Large intestine (tissue), 3 donors: ENCODE measurements at regions not wholly inside any gene's neighbourhood (a gene's known extent, or its start where the extent isn't known, plus 50 kb on each side); places are given as distances from the start of the nearest gene placed in this dataset.

ENCODE experiments used
- DNase-seq, 2 donors: peaks; one replicate each; pipeline versions ENCODE4 v3.0.0 to v3.0.0-alpha.2; 2013
- H3K27ac ChIP-seq: one replicate; pipeline ENCODE4 v1.5.1; 2013; ENCODE audit warnings: low read length
- H3K27me3 ChIP-seq: 2 replicates; pipeline ENCODE4 v1.6.1; 2013; ENCODE audit warnings: low read length; ENCODE audit not compliant: control insufficient read depth, insufficient read depth
- H3K36me3 ChIP-seq: 2 replicates; pipeline ENCODE4 v1.6.1; 2013; ENCODE audit warnings: low read length; ENCODE audit not compliant: control insufficient read depth, insufficient read depth
- H3K4me1 ChIP-seq: one replicate; pipeline ENCODE4 v1.6.1; 2013; ENCODE audit warnings: low read length; ENCODE audit not compliant: control insufficient read depth, insufficient read depth
- H3K4me3 ChIP-seq: one replicate; pipeline ENCODE4 v1.5.1; 2013; ENCODE audit warnings: low read length
- H3K9me3 ChIP-seq: one replicate; pipeline ENCODE4 v1.6.1; 2013; ENCODE audit warnings: mild to moderate bottlenecking, low read depth, low read length, moderate library complexity; ENCODE audit not compliant: control insufficient read depth
- WGBS: methylation state at CpG from one replicate; pipeline ENCODE4 v1.1.5; 2013; ENCODE audit warnings: low lambda C conversion rate; ENCODE audit not compliant: insufficient coverage; 5-methylcytosine and 5-hydroxymethylcytosine counted together

GRCh38 chrX:124518885-124519284 is 172.5 kb downstream of the SH2D1A start:
- WGBS = no CpG with 5 or more reads among the region's 1 CpG
- Histone ChIP-seq H3K4me3 (no peak overlapping the region), H3K36me3 (no peaks in the 10 kb centered on the region), H3K27me3 (no peaks in the 10 kb centered on the region), H3K9me3 (no peaks in the 10 kb centered on the region), H3K4me1 (no peaks in the 10 kb centered on the region), H3K27ac (no peak overlapping the region)
- no peak for DNase-seq

DNA sequence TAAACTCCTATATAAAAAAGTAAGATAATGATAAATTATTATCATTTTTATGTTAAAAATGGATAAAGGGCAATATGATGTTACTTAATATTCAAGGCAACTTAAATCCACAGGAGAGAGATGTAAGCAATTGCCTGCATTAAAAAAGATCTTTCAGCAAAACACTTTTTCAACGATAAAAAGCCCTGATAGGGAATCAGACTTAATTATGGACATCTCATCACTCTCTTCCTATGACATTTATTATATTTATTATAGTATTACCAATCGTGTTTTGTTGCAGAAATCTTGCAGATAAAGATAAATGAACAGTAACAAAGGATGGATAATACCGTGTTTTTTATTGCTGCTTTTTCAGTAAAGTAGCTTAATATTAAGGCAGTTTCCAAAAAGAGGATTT is 178.5 kb downstream of the SH2D1A start:
- H3K27me3 ChIP-seq = no peaks in the 10 kb centered on the region
- no peaks in the 10 kb centered on the region for H3K9me3 ChIP-seq
- H3K4me1 ChIP-seq = no peaks in the 10 kb centered on the region
- H3K27ac ChIP-seq = no peak overlapping the region
- no peak overlapping the region for H3K4me3 ChIP-seq
- DNase-seq = no peak
- no peaks in the 10 kb centered on the region for H3K36me3 ChIP-seq
- no CpG with 5 or more reads among the region's 3 CpGs for WGBS

GRCh38 chrX:124529786-124530185 is 183.4 kb downstream of the SH2D1A start:
- no peak overlapping the region for H3K4me3 ChIP-seq
- no peaks in the 10 kb centered on the region for H3K36me3 ChIP-seq
- H3K27me3 ChIP-seq = no peaks in the 10 kb centered on the region
- no peak for DNase-seq
- no peak overlapping the region for H3K27ac ChIP-seq
- no peaks in the 10 kb centered on the region for H3K9me3 ChIP-seq
- no peaks in the 10 kb centered on the region for H3K4me1 ChIP-seq
- no CpG with 5 or more reads among the region's 3 CpGs for WGBS

DNA sequence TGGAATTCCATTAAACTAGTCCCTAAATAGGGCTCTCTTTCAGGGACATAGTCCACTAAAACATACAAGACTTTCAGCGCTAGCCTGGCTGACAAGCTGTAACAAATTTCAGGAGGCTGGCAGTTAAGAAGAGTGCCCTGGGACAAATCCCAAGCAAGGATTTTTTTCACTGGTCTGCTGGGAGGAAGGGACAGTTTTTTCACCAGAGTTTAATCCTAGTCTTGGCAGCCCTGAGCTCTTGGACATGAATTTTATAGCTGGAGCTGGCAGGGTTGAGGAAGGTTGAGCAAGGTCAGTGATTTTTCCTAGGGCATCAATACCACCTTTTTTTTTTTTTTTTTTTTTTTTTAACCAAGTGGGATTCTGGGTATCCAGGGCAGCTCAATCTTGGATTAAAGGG is 184.4 kb downstream of the SH2D1A start:
- Histone ChIP-seq H3K36me3 (no peaks in the 10 kb centered on the region), H3K4me3 (no peak overlapping the region), H3K27ac (no peak overlapping the region), H3K27me3 (no peaks in the 10 kb centered on the region), H3K9me3 (no peaks in the 10 kb centered on the region), H3K4me1 (no peaks in the 10 kb centered on the region)
- DNase-seq = no peak
- WGBS = no CpG with 5 or more reads among the region's 1 CpG

GRCh38 chrX:124534536-124534935 is 188.2 kb downstream of the SH2D1A start:
- Histone ChIP-seq H3K4me1 (no peaks in the 10 kb centered on the region), H3K4me3 (no peak overlapping the region), H3K27me3 (no peaks in the 10 kb centered on the region), H3K27ac (no peak overlapping the region), H3K36me3 (no peaks in the 10 kb centered on the region), H3K9me3 (no peaks in the 10 kb centered on the region)
- no peak for DNase-seq
- WGBS = no CpG with 5 or more reads among the region's 3 CpGs

DNA sequence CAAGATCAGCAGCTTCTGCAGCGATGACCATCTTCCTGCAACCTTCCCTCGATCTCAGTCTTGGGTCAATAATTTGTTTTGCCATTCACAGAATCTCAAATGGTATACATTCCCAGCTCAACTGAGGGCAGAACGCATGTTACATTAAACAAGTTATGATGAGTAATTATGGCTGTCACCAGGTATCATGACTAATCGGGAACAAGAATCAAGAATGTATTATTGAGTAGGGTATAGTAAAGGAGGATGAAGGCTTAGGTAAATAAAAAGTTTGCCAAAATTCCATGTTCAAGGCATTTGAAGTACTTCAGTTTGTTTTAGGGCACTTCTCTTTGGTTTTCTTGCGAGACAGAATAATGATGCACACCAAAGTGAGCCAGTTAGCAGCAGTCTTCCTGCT is 194.1 kb downstream of the SH2D1A start:
- WGBS = 90% methylated on average over 2 of the region's 5 CpGs
- no peaks in the 10 kb centered on the region for H3K4me1 ChIP-seq
- no peaks in the 10 kb centered on the region for H3K9me3 ChIP-seq
- no peak overlapping the region for H3K4me3 ChIP-seq
- DNase-seq = no peak
- no peak overlapping the region for H3K27ac ChIP-seq
- H3K36me3 ChIP-seq = no peaks in the 10 kb centered on the region
- H3K27me3 ChIP-seq = no peaks in the 10 kb centered on the region

- WGBS = no CpG with 5 or more reads among the region's 6 CpGs
- Histone ChIP-seq H3K9me3 (no peaks in the 10 kb centered on the region), H3K27me3 (no peaks in the 10 kb centered on the region), H3K4me3 (no peak overlapping the region), H3K4me1 (no peaks in the 10 kb centered on the region), H3K36me3 (no peaks in the 10 kb centered on the region), H3K27ac (no peak overlapping the region)
- no peak for DNase-seq
These were observed 202.2 kb downstream of the SH2D1A start for GRCh38 chrX:124548571-124548970.

GRCh38 chrX:124555036-124555595 is 208.8 kb downstream of the SH2D1A start:
- no CpG with 5 or more reads among the region's 2 CpGs for WGBS
- no peak overlapping the region for H3K4me3 ChIP-seq
- no peak overlapping the region for H3K27ac ChIP-seq
- H3K4me1 ChIP-seq = no peaks in the 10 kb centered on the region
- no peaks in the 10 kb centered on the region for H3K9me3 ChIP-seq
- H3K36me3 ChIP-seq = no peaks in the 10 kb centered on the region
- no peak for DNase-seq
- H3K27me3 ChIP-seq = no peaks in the 10 kb centered on the region

- H3K4me1 ChIP-seq = no peaks in the 10 kb centered on the region
- no peaks in the 10 kb centered on the region for H3K36me3 ChIP-seq
- no CpG with 5 or more reads among the region's 1 CpG for WGBS
These were observed 211.6 kb downstream of the SH2D1A start for GRCh38 chrX:124557976-124558375.

GRCh38 chrX:124573468-124573867 is 227.1 kb downstream of the SH2D1A start:
- DNase-seq = no peak
- no peak overlapping the region for H3K4me3 ChIP-seq
- H3K36me3 ChIP-seq = no peaks in the 10 kb centered on the region
- no peaks in the 10 kb centered on the region for H3K27me3 ChIP-seq
- H3K4me1 ChIP-seq = no peaks in the 10 kb centered on the region
- WGBS = no CpG with 5 or more reads among the region's 2 CpGs
- no peak overlapping the region for H3K27ac ChIP-seq
- no peaks in the 10 kb centered on the region for H3K9me3 ChIP-seq

More at GRCh38 chrX:124557976-124558375, 211.6 kb downstream of the SH2D1A start:
- Histone ChIP-seq H3K4me3 (no peak overlapping the region), H3K9me3 (no peaks in the 10 kb centered on the region), H3K27ac (no peak overlapping the region), H3K27me3 (no peaks in the 10 kb centered on the region)
- DNase-seq = no peak

GRCh38 chrX:124592744-124593143 is 246.4 kb downstream of the SH2D1A start:
- no peak overlapping the region for H3K4me3 ChIP-seq
- no peaks in the 10 kb centered on the region for H3K36me3 ChIP-seq
- no peaks in the 10 kb centered on the region for H3K27me3 ChIP-seq
- no peak overlapping the region for H3K27ac ChIP-seq
- no peak for DNase-seq
- H3K4me1 ChIP-seq = no peaks in the 10 kb centered on the region
- H3K9me3 ChIP-seq = no peaks in the 10 kb centered on the region
